Activated CD4-positive, alpha-beta T cell treated with anti-CD3 and anti-CD28 coated beads for 4 hours (primary cell): ENCODE measurements at regions not wholly inside any gene's neighbourhood (a gene's known extent, or its start where the extent isn't known, plus 50 kb on each side); places are given as distances from the start of the nearest gene placed in this dataset.

Source experiments
- DNase-seq, 2 donors: peaks; one replicate each; pipeline ENCODE4 v3.0.0-alpha.2; 2020

DNA sequence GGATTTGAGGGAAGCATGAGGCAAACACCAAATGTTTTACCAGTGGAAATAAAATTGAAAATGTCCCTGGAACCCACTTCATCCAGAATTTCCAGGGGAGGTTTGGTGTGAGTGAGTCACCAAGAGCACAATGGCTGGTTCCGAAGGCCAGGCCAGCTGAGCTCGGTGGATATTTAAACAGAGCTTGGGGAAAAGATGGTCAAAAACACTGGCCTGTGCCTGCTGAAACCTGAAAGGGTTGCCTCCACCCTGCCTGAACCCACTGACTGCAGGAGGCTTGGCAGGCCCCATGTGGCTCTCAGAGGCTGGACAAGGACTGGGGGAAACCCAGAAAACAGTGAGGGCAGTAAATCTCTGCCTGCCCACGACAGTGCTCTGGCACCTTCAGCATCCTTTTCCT lies 93.9 kb downstream of the TTC32 start:
- no peak for DNase-seq

DNA sequence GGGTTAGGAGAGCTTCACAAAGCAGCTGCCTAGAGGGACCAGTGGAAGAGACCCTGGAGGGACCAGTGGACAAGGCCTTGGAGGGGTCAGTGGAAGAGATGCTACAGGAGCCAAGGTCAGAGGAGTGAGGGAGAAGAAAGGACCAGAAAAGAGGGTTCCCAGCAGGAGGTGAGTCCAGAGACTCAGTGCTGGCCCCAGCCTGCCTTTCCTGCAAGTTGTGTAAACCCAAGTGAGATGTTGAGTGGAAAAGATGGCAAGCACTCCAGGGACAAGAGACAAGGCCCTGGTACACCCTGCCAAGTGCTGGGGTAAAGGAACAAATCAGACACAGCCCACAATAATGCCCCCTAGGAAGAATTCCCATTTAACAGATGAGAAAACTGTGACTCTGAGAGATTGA lies 94.4 kb downstream of the TTC32 start:
- no peak for DNase-seq

DNA sequence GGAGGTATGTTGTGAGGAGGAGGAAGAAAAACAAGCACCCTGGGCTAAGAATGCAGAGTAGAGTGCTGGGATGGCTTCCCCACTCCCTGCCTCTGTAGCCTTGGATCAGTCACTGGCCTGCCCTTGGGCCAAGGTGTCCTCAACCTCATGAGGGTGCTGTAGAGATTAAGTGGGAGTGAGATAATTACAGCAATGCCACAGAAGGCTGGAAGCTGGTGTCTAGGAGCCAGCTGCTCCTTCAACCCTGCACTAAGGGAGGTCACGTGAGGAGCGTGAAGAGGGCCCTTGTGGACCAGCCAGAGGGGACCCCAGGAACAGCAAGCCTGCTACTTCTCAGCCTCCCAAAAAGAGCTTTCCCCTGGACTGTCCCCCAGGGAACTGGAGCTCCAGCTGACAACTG lies 95.2 kb downstream of the TTC32 start:
- DNase-seq, result no peak

DNA sequence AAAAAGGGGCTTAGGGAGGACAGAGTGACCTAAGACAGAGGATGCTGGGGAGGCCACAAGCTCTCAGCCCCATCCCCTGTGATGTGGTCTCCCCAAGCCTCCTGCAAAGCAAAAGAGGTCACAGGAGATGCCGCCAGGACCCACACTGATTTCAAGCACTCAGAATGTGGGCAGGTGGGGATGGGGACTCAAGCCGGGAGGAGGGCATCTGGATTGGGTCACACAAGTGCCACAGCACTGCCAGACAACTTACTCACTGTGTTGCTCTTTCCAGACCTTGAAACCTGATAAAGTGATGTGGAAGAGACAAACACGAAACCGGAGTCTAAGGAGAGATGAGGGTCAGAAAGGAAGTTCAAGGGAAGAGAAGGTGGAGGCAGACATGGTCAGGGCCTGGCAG lies 95.7 kb downstream of the TTC32 start:
- DNase-seq, result no peak

DNA sequence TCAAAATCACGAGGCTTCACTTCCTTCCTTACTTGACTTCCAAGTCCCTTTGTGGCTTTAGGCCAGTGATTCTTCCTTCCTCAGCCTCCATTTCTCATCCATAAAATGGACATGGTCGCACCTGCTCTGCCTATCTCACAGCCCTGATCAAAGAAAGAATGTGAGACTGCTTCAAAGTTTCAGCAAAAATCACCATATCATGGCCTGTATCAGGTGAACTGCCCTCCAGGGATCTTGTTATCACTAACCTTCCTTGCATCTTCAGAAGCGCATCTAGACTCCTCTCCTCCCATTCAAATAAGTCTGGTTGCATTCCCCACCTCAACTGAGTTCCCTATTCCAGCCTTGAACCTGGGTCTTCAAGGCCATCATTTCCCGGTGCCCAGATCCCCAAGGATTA lies 96.5 kb downstream of the TTC32 start:
- no peak for DNase-seq

DNA sequence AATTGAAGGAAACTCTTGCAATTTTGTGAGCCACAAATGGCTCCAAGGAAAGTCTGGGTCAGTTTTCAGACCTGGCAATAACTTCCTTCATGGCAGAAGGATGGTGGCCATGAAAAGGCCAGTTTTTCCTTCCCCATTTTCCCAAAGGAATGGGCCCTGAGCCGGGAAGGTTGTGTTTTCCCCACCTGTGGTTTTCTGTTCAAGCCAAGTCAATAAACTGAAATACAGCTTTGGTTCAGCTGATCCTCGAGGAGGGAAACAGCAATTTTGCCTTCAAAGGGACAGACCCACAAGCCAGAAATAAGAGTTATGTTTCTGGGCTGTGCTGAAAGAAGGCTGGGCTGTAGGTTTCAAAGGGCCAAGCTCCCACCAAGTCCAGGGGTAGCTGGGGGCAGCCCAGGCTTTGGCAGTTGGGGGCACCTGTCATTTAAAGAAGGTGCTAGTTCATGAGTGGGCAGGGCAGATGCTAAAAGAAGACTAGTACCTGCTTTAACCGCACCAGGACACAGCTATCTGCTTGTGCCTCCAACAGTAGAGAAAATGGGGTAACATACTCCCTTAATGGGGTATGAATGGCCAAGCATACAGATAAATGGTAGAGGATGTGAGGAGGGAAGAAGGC lies 97.0 kb downstream of the TTC32 start:
- no peak for DNase-seq

DNA sequence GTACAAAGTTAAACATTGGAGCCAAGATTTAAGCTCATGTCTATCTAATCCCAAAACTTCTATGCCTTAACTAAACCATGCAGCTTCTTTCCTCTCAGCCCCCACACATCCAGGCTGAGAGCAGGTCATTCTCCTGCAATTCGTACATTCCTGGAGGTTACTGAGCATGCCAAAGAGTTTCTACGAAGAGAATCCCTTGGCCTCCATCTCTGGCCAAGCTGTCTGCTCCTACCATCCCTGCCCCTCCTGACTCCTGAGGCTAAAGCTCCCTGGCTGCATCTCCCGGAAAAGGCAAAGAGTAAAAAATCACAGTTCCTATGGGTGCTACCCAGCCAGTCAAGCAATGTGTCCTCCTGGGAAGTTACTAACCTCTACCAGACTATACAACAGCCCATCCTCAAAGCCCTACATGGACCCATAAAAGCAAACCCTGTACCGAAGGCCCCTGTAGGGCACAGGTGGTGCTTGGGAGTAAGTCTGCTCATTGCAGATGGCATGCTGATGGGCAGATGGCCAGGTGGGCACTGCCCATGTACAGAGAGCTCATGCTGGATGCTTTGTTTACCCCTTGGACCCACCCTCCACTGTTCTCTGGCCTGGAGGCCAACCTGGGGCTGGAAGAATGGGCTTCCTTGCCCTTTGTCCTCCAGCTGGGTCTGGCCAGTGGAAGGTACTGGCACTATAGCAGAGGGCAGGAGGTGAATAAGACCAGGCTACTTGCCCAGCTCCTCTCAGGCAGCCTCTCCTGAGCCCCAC lies 99.5 kb downstream of the TTC32 start:
- no peak for DNase-seq

DNA sequence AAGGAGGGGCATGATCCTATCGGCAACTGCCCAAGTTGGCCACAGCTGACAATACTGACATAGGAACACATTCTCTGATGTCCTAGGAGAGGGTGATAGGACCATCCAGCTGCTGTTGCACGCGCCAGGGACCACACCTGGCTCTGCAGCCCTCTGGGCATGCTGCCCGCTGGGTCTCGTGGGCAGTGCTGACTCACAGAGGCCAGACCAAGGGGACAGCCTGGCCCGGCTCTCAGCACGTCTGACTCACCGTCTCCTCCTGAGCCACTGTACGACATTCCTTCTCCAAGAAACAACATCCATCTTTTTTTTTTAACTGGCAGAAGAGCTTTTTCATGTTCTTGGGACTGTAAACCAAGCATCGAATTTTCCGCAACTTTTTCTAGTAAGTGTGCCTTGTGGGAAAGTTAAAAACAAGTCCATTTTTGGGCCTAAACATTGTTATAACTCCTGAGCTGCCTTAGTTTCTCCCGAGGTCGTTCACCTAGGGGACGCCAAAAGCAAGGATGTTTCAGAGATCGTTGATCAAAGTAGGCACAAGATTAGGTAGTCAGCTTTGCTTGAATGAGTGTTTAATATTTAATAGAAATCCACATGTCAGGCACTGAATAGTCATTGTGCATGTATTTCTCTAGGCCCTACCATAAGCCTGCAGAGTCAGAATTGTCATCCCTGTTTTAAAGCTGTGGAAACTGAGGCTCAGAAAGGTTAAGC lies 100.3 kb downstream of the TTC32 start:
- no peak for DNase-seq

DNA sequence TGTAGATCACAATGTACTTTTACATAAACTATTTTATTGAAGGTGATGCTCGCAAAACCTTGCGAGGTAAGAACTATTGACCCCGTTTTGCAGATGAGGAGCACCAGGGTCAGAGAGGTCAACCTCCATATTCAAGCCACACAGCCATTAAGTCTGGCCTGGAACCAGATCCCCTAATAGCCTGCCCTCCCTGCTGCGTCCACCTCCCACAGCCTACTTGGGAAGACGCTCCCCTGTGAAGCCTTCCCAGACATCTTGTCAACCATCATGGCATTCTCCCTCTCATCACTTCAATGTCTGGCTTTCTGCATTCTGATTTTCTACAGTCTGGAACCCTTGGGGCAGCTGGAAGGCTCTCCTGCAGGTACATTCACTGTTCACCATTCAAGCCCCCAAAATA lies 101.0 kb downstream of the TTC32 start:
- DNase-seq, result no peak

DNA sequence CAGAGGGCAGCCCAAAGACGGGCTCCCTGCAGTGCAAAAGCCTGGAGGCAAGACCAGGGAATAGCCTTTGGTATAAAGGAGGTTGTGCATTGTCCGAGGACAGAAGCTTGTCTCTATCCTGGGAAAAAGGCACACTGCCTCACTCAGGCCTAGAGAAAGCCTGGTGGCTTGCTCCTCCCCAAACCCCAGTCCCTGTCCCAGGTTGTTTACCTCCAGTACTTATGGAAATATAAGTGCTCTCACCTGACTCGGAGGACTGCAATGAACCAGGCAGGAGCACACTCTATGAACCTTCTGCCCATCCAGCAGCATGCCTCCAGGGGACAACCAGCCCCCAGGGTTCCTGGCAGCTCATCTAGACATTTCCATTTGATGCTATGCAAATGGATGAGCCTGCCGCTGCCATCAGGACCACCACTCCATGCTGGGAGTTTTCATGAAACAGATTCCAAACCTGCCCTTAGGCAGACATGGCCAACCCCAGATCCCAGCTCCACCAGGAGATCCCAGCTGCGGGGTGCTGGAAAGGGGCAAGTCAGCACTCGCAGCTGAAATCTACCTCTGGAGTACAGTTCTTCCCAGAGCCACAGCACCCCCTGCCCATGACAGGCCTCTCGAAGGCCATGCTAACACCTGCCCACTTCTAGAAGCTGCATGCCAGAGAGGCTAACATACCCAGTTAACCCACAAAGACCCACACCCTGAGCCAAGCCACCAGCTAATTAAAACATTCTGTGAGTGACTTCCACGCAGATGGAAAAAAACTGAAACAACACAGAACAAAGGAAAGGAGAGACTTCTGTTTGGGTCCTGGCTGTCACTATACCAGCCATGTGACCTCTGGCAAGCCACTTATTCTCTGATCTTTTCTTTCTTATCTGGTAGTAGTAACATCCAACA lies 101.7 kb downstream of the TTC32 start:
- no peak for DNase-seq

DNA sequence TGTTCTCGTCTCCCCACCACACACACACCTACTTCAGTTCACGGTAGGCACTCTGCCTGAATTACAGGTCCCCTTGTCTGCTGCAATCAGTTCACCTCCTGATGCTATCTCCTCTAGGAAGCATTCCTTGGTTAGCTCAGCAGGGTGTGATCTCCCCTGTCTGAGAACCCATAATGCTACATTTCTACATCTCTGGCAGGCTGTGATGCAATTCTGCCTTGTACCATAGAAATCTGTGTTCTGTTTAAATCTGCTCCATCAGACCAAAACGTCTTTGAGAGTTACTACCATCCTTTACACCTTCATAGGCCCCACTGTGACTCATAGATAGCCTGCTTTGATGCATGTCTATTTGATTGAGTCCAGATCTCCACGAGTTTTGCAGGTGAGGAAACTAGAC lies 103.9 kb downstream of the TTC32 start:
- no peak for DNase-seq

DNA sequence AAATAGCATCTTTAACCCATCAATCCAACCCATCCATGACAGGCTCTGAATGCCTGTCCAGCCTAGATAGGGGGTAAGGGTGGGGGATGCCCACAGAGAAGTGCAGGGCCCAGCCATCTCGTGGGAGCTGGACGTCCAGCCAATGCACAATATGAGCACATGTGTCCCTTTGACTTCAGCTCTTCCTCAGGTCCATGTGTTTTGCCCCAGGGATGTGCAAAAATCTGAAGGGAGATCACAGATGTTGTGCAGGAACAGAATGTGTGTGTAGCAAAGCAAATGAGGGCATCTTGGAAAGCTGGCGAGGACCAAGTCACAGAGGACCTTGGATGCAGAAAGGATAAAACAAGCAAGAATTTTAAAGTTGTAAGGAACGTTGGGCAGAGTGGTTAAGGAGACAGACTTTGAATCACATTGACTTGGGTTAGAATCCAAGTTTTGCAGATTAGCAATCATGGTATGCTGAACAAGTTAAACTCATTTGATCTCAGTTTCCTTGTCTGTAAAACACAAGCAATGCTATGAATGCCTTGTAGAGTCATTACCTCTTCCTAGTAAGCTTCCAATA lies 104.5 kb downstream of the TTC32 start:
- DNase-seq, result no peak

DNA sequence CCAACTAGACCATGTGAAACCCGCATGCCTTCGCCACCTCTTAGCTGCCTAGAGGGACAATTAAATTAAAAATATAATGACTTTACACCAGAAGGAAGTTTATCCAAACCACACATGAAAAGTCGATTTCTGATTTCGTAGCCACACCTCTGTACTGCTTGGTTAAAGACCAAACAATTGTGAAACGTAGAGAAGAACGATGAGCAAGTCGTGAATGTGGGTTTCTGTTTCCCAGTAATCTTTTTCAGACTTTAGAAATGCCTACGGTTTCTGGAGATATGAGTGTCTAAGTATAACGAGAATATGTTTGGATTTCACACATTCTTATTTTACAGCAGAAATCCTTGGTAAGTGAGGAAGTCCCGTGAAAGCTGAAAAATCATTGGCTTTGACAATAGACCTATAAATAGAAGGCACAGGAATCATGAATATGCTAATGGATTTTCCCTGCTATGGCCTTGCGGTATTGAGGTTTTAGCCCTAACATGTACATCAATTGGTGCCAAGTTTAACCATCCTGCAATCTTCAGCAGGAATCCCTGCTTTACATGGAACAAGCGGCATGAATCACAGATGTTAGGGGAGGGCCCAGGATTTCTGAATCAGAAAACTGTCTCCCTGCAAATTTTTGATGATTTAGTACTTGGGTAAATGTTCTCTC lies 105.6 kb downstream of the TTC32 start:
- no peak for DNase-seq

DNA sequence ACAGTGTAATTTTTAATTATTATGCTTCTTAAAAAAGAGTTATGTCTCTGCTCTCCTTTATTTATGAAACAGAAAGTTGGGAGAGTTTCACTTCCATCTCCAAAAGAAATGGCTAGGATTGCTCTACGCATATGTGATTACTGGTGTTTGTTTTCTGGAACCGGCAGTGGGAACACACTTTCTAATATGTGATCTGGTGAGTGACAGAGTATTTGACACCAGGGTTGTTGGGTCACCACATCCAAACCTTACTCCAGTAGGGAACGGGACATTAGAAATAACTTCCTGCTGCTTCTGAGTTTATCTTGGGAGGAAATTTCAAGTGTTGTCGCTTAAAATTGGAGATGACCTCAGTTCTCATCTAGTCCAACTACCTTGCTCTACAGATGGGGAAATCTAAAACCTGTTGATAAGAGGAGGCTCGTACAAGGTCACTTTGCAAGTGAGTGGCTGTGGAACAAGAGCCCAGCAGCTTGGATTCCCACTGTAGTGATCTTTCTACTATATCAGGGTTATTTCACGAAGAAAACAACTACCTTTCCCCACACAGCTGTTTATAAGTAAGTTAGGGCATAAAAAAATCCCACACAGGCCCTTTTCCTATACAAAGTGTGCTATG lies 108.5 kb downstream of the TTC32 start:
- no peak for DNase-seq

DNA sequence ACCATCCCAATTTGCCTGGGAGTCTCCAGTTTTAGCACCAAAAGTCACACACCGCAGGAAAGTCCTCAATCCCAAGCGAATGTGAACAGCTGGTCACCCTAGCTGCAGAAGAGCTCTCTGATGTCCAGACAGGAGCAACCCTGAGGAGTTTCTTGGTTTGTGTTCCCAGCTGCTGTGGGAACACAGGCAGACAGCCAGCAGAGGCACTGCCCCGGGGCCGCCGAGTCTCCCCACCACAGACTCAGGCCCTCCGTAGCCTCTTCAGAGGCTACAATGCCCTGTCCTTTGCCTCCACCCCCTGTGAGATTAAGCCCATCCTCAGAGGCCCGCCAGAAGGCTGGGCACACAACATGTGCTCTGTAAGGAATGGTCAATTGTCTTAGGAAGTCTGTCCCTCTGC lies 111.5 kb downstream of the TTC32 start:
- DNase-seq, result no peak

DNA sequence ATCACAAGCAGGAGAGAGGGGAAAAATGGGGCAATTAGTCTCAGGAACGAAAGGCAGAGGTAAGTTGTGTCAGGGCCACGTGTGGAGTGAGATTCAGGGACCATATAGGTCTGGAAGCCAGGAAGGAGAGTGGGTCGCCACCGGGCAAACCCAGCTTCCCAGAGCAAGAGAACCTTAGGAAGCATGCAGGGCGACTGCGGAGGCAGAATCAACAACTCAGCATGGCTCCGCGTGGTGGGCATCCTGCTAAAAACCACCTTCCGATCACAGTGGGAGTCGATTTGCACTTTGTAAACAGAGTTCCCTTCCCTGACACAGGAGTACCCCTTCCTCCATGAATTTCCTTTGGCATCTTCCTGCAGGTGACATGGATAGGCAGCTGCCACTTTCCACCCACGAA lies 114.6 kb downstream of the TTC32 start:
- DNase-seq, result no peak

DNA sequence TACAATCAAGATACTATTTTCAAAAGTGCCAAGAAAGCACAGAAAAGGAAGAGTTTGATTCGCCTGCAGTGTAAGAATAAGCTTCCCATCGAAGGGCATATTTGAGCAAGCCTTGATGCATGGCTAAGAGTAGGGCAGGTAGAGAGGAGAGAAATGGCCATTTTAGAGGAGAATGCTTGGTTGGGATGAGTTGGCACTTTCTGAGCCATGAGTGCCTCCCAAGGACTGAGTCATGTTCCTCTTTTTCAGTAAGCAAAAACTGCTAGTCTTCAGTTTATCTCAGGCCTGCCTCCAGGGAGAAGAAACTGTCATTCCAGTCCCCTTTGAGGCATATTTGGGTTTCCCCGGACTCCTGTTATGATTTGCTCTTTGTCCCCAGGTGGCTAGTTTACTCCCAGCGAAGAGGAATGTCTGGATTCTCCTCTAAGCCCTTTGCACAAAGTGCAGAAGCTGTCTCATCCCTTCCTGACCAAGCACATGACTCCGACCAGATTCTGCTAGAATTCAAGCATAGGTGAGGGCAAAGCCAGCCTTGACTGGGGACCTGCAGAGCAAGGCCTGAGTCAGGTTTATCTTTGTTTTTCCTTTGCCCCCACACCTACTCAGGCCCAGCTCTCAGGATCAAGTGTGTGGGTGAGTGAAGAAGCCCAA lies 115.2 kb downstream of the TTC32 start:
- no peak for DNase-seq

DNA sequence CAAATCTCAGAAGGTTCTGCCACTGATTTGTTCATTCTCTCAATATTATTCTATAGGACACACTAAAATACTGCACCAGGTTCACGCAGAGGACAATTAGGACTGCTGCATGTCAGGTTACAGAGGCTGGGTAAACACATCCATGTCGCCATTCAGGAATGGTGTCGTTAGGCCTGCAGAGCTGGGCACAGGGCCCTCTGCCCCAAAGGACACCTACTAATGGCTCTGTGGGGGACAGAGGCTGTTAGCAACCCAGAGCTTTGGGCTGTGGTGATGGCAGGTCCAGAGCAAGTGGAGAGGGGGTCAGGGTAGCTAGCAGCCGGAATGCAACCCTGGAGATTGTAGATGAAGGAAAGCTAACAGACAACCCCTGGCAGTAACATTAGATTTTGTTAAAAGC lies 115.9 kb downstream of the TTC32 start:
- no peak for DNase-seq

DNA sequence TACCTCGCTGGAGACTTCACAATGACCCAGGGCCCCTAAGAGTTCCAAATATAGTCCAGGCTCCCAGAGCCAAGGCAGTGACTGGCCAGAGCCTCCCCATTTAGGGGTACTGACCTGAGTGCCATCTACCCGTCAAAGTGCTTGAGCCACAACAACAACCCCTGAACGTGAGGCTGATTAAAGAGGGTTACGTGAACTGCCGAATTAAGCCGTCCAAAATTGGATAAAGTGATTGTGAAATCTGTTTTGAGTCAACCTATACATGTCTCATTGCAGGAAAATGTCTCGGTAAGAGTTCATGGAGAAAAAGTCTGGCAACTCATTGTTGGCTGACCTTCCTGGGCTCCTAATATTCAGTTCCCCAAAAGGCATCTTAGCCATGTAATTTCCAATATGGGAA lies 116.3 kb downstream of the TTC32 start:
- DNase-seq, result no peak

DNA sequence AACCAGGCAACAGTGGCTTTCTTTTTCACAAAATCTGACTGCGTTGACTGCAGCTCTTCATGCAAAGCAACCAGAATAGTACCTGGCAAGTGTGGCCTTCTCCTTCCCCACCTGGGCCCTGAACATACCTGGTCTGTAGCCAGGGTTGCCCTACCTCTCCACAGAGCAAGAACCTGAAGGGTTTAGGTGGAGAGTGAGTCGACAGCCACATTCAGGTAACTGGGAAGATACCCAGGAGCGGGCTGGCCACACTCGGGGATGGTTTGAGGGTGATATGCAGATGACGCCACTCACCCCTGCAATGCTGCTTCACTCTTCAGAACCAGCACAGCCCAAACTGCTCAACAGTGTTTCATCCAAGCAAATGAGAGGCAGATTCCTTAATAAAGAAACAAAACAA lies 117.3 kb downstream of the TTC32 start:
- DNase-seq, result no peak

DNA sequence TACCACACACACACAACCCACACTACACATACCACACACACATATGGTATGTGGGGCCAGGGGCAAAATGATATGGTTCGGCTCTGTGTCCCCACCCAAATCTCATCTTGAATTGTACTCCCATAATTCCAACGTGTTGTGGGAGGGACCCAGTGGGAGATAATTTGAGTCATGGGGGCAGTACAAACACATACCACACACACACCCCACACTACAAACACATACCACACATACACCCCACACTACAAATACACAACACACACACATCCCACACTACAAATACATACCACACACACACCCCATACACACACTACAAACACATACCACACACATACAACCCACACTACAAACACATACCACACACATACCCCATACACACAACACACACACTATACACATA lies 117.8 kb downstream of the TTC32 start:
- no peak for DNase-seq
